Stomach (tissue), 4 donors: ENCODE measurements at regions not wholly inside any gene's neighbourhood (a gene's known extent, or its start where the extent isn't known, plus 50 kb on each side); places are given as distances from the start of the nearest gene placed in this dataset.

ENCODE experiments used
- CTCF ChIP-seq, 7 experiments: fragments of 450-650 bp in 4 of 7; fragments of 200-600 bp in 3 of 7; sonication (generic) in 3 of 7; IDR thresholded peaks; one replicate each; pipeline ENCODE4 v1.5.1; 2016 to 2019; ENCODE audit warnings: antibody characterized with exemption in 7 of 7, control low read depth in 2 of 7, mild to moderate bottlenecking in 1 of 7
- EP300 ChIP-seq: sonication (generic); formaldehyde crosslinking; IDR thresholded peaks from one replicate; pipeline ENCODE4 v1.6.1; 2017; ENCODE audit warnings: antibody characterized with exemption
- POLR2A ChIP-seq, 4 donors: fragments of 450-650 bp; IDR thresholded peaks; one replicate each; pipeline ENCODE4 v1.6.1; 2016; ENCODE audit warnings: antibody characterized with exemption in 4 of 4, control low read depth in 2 of 4, mild to moderate bottlenecking in 1 of 4, moderate library complexity in 1 of 4
- POLR2AphosphoS5 ChIP-seq, 3 donors: sonication (generic); formaldehyde crosslinking; IDR thresholded peaks; one replicate each; pipeline ENCODE4 v1.6.1; 2016; ENCODE audit warnings: antibody characterized with exemption in 3 of 3

- TF ChIP-seq CTCF (IDR thresholded peaks at IDR 0.05), result no peak
- TF ChIP-seq POLR2A (IDR thresholded peaks at IDR 0.05), result no peak
- TF ChIP-seq POLR2AphosphoS5 (IDR thresholded peaks at IDR 0.05), result no peak
- no peak for TF ChIP-seq EP300
Measured at GRCh38 chr2:2843969-2844548, 513.0 kb upstream of the MYT1L start.
